ENCODE measurements at regions not wholly inside any gene's neighbourhood (a gene's known extent, or its start where the extent isn't known, plus 50 kb on each side); places are given as distances from the start of the nearest gene placed in this dataset.

DNA sequence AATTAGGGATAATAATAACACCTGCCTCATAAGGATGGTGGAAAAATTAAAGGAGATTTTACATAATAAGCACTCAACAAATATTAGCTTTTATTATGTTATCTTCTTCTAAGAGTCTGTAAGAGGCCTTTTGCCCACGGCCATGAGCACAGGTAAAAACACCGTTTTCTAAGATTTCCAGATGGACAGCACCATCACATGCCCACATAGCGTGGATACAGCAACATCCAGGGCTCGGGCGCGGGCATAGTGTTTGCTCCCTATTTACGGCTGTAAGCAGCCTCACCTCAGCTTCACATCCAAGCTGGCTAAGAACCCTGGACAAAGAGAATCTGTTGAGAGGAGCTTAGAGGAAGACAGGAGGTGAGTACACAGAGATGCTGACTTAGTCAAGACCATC lies 216.4 kb upstream of the IRF2BP2 start (continued):
- TF ChIP-seq, protein P1, sequence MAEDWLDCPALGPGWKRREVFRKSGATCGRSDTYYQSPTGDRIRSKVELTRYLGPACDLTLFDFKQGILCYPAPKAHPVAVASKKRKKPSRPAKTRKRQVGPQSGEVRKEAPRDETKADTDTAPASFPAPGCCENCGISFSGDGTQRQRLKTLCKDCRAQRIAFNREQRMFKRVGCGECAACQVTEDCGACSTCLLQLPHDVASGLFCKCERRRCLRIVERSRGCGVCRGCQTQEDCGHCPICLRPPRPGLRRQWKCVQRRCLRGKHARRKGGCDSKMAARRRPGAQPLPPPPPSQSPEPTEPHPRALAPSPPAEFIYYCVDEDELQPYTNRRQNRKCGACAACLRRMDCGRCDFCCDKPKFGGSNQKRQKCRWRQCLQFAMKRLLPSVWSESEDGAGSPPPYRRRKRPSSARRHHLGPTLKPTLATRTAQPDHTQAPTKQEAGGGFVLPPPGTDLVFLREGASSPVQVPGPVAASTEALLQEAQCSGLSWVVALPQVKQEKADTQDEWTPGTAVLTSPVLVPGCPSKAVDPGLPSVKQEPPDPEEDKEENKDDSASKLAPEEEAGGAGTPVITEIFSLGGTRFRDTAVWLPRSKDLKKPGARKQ (CRISPR knock-in tag; IDR thresholded peaks at IDR 0.05), result no peak
- TF ChIP-seq, protein P2, sequence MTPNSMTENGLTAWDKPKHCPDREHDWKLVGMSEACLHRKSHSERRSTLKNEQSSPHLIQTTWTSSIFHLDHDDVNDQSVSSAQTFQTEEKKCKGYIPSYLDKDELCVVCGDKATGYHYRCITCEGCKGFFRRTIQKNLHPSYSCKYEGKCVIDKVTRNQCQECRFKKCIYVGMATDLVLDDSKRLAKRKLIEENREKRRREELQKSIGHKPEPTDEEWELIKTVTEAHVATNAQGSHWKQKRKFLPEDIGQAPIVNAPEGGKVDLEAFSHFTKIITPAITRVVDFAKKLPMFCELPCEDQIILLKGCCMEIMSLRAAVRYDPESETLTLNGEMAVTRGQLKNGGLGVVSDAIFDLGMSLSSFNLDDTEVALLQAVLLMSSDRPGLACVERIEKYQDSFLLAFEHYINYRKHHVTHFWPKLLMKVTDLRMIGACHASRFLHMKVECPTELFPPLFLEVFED (CRISPR knock-in tag; conservative IDR thresholded peaks at IDR 0.05), result no peak
- TF ChIP-seq MECOM (CRISPR knock-in tag; IDR thresholded peaks at IDR 0.05), result no peak
- TF ChIP-seq, protein P3, sequence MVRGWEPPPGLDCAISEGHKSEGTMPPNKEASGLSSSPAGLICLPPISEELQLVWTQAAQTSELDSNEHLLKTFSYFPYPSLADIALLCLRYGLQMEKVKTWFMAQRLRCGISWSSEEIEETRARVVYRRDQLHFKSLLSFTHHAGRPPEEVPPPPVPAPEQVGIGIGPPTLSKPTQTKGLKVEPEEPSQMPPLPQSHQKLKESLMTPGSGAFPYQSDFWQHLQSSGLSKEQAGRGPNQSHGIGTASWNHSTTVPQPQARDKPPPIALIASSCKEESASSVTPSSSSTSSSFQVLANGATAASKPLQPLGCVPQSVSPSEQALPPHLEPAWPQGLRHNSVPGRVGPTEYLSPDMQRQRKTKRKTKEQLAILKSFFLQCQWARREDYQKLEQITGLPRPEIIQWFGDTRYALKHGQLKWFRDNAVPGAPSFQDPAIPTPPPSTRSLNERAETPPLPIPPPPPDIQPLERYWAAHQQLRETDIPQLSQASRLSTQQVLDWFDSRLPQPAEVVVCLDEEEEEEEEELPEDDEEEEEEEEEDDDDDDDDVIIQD (CRISPR knock-in tag; IDR thresholded peaks at IDR 0.05), result no peak

DNA sequence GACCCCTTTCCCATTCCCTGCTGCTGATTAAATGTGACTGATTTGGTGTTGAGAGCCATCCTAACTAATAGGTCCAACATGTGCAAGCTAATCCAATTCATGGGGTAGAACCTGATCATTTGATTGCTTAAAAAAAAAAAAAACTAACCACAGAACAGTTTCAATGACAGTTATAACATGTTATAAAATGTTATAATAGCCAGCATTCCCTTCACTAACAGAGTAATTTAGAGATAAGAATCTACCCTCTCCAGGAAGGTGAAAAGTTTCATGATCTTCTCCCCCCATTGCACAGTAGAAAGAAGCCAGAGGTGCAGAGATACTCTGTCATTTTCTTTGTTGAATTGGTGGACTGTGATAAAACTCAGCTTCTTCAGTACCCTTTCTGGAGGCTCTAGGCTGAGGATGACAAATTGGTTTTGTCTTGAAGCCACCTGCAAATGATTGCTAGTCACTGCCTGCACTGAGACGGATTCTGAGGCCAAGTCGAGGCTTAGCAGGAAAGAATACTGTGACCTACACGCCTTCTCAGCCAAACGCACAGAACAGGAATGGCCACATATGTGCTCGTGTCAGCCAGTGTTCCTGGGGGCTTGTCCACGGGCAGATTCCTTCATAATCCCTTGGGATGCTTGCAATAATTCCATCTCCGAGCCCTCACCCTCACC lies 215.7 kb upstream of the IRF2BP2 start:
- no TSS peak for BruUV-seq (replicated peaks)
- WGBS (ENCODE audit: insufficient coverage, low coverage, missing lambda C conversion rate), result 17% methylated on average over 7 of the region's 7 CpGs
- ChIA-PET CTCF (ENCODE audit: low intra/inter-chr PET ratio) (interaction anchor here (0.7 kb wide), 1 partner anchor 71 kb away, joined by 4 read pairs; no protein-coding TSS in a partner anchor), POLR2A (interaction anchor here (0.6 to 1.7 kb wide), 3 partner anchors 225 to 1492 kb away, joined by 3 to 7 read pairs (median 3); no protein-coding TSS in a partner anchor)
- TF ChIP-seq ZFPM2 (CRISPR knock-in tag; IDR thresholded peaks at IDR 0.05), result no peak
- no peak for TF ChIP-seq ZNF699 (CRISPR knock-in tag; IDR thresholded peaks at IDR 0.05; ENCODE audit: insufficient replicate concordance)
- TF ChIP-seq, protein P4, sequence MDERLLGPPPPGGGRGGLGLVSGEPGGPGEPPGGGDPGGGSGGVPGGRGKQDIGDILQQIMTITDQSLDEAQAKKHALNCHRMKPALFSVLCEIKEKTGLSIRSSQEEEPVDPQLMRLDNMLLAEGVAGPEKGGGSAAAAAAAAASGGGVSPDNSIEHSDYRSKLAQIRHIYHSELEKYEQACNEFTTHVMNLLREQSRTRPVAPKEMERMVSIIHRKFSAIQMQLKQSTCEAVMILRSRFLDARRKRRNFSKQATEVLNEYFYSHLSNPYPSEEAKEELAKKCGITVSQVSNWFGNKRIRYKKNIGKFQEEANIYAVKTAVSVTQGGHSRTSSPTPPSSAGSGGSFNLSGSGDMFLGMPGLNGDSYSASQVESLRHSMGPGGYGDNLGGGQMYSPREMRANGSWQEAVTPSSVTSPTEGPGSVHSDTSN (CRISPR knock-in tag; IDR thresholded peaks at IDR 0.05; ENCODE audit: low read depth), result no peak
- TF ChIP-seq, protein P4 (tag; conservative IDR thresholded peaks at IDR 0.05; ENCODE audit: low read depth), result peak; percentile 43; the same call in 1 of the 2 replicates
- no peak for TF ChIP-seq GABPB2 (CRISPR knock-in tag; conservative IDR thresholded peaks at IDR 0.05)
- peak; percentile 16; the same call in 2 of the 3 replicates for ATAC-seq
- H2AFZ ChIP-seq (ENCODE audit: low read depth, low read length), result no peak overlapping the region
- no peak overlapping the region for H3K27ac ChIP-seq (ENCODE audit: extremely low read depth, low read depth, low read length)
- H4K20me1 ChIP-seq (replicated peaks; ENCODE audit: control insufficient read depth, insufficient read depth, low read length), result no peaks in the 10 kb centered on the region
- no peak overlapping the region for H3K4me3 ChIP-seq
- H3K27me3 ChIP-seq (ENCODE audit: control insufficient read depth in 2 of 2, insufficient read depth in 2 of 2, low read length in 2 of 2), result peaks cover 36 to 54% of the 10 kb centered on the region in 2 experiments; a peak in 4 of 5 replicates
- DNase-seq (ENCODE audit: extremely low read depth in 1 of 4, low spot score in 3 of 4), result no peak
- H3K4me1 ChIP-seq (replicated peaks in 1 of 2; ENCODE audit: control insufficient read depth in 2 of 2, insufficient read depth in 2 of 2, low read length in 2 of 2), result peaks cover under 1 to 2% of the 10 kb centered on the region in 2 experiments; a peak in 2 of 5 replicates
- H3K4me2 ChIP-seq (ENCODE audit: insufficient read depth, low read length), result no peak overlapping the region
- no peaks in the 10 kb centered on the region for H3K9me1 ChIP-seq (ENCODE audit: control insufficient read depth, insufficient read depth, low read length)
- no peaks in the 10 kb centered on the region for H3K36me3 ChIP-seq (ENCODE audit: control insufficient read depth, insufficient read depth, low read length)
- H3K79me2 ChIP-seq (ENCODE audit: control insufficient read depth, insufficient read depth, low read length), result no peaks in the 10 kb centered on the region
- intact Hi-C loops (cut with micrococcal nuclease) (no loop called here), in situ Hi-C loops (cut with MboI) (no loop called here)
- H3K9me3 ChIP-seq (replicated peaks; ENCODE audit: control insufficient read depth, insufficient read depth, low read depth, low read length), result no peaks in the 10 kb centered on the region
- no peak for FAIRE-seq
- no peak overlapping the region for H3K9ac ChIP-seq (ENCODE audit: insufficient read depth in 1 of 2, low read depth in 2 of 2, low read length in 2 of 2)

All from K562 (cell line).